Activated T-cell treated with anti-CD3 and anti-CD28 coated beads, Interleukin-2, amount 50 U/mL, for 1 hour (primary cell): ENCODE measurements at regions not wholly inside any gene's neighbourhood (a gene's known extent, or its start where the extent isn't known, plus 50 kb on each side); places are given as distances from the start of the nearest gene placed in this dataset.
"Not testable (repeated sequence)": the region's sequence is repeated elsewhere in the genome, so short reads cannot be mapped to it uniquely, and the experiment has no call there.

ENCODE experiments used
- DNase-seq: peaks from one replicate; pipeline ENCODE4 v3.0.0-alpha.2; 2020

GRCh38 chr6:134778431-134778830 lies 171.5 kb downstream of the ALDH8A1 start:
- no peak for DNase-seq

GRCh38 chr6:134774201-134774638 lies 175.7 kb downstream of the ALDH8A1 start:
- DNase-seq, result no peak

- DNase-seq, result no peak
Measured at GRCh38 chr6:134772671-134773360, 177.1 kb downstream of the ALDH8A1 start.

DNA sequence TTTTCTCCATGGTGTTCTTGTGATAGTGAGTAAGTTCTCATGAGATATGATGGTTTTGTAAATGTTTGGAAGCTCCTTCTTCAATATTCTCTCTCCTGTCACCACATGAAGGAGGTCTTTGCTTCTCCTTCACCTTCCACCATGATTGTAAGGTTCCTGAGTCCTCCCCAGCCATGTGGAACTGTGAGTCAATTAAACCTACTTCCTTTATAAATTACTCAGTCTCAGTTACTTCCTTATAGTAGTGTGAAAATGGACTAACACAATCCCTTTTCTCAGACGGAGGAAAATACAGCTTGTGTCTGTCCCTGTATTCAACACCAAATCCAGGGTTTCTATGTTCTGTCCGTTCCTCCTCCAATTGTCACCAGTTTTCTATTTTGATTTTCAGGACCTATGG lies 181.0 kb downstream of the ALDH8A1 start:
- DNase-seq, result no peak

DNA sequence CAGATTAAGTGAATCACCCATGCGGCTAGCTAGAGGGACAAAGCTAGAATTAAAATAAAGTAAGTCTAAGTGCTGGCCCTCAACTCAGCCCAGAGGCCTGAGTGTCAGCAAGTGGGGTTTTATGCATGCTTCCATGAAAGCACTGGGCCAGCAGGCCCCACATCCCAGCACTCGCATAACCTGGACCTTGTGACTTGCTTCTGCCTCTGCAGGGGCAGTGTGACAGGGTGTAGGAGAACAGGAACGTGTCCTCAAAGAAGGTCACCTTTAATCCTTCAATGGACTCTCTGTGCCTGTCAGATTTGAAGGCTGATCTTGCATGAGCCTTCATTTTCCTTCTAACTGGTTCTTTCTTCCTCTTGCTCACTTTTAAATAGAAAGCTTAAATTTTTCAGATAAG lies 183.4 kb downstream of the ALDH8A1 start:
- DNase-seq, result no peak

DNA sequence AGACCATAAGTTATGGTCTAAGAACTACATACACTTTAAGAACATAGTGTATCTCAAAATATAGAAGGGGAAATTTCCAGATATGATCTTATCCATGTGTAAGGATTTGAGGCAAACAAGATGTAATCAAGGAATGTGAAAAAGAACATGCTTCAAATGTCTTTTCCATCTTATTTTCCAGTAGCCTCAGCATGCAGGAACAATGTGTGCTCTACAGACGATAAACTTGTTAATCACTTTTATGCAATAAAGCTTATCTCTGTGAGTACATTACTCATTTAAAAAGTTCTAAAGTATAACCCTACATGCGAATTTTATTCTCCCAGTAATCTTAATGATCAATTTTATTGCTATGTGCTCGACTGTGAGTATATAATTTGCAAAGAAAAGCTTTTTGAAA lies 185.2 kb downstream of the ALDH8A1 start:
- no peak for DNase-seq

GRCh38 chr6:134763575-134763974 lies 186.3 kb downstream of the ALDH8A1 start:
- not testable (repeated sequence) for DNase-seq

DNA sequence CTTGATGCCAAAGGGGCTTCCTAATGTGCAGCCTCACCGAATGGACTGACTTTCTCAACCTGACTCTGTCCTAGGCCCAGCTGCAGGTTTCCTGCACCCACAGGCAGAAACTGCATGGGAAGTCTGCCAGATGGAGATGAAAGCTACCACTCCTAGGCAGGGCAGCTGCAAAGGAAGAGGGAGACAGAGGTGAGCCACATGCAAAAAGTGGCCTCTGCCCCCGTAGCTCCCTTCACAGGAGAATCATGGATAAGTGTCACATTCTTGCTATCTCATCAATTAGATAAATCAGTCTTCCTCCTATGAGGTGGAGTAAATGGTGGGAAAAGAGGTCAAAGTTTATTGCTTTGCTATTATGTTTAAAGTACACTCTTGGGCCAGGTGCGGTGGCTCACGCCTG lies 191.3 kb downstream of the ALDH8A1 start:
- DNase-seq, result no peak

GRCh38 chr6:134757911-134758361 lies 192.0 kb downstream of the ALDH8A1 start:
- DNase-seq, result no peak

- DNase-seq, result no peak
Measured at GRCh38 chr6:134756374-134757025, 193.4 kb downstream of the ALDH8A1 start.

DNA sequence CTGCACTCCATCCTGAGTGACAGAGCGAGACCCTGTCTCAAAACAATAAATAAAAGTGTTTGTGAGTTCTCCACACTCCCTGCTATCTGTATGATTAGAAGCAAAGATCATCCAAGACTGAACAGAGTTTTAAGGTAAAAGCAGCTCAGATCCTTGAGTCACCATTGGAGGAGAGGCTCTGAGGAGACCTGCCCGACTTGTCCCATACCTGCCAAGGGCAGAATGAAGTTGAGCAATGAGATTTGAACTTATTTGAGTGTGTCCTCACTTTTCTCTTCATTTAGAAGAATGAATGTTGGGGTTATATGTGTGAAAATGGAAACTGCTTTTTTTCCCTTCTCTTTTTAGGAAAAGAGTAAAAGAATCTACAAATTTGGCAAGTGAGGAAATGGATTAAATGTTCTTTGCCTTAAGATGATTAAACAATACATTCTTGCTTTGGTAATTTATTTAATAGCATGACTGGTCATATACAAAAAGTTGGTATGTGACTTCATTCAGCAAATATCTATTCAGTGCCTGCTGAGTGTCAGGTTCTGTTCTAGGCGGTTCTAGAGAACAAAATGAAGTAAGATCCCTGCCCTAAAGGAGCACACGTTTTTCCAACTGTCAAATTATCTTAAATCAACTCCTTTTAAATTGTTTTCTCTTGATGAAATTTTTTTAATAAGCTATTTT lies 195.7 kb downstream of the ALDH8A1 start:
- DNase-seq, result no peak

DNA sequence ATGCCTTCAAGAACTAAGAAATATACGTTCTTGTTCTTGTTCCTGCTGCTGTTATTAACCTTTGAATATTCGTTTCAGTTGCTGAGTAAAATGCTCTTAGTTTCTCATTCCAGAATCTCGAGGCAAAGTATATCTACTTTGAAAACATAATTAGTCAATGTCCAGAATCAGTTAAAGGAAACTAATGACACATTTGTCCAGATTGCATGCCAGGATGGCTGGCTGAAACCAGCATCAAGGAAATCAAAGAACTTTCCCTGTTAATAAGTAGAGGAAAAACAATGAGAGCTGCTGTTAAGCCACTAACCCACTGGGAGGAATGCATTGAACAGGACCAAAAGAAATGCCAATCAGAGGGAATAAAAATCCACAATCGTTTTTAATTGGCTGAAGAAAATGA lies 196.9 kb downstream of the ALDH8A1 start:
- DNase-seq, result no peak

GRCh38 chr6:134752445-134752844 lies 197.5 kb downstream of the ALDH8A1 start:
- DNase-seq, result no peak

DNA sequence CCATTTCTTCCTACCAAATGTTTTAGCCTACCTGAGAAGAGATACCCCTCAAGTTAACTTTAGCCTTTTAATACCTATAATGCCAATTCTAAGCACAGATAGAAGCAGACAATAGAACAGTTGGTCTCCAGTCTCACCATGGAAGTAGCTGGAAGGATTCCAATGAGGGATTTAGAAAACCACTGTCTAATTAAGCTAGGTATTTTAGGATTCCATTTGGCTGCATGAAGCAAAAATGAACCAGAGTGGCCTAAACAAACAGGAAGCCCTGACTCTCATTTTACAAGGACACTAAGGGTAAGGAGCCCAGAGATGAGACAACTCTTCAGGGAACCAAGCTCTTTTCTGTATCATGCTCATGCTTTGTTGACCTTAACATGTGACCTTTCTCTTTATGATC lies 199.2 kb downstream of the ALDH8A1 start:
- no peak for DNase-seq

GRCh38 chr6:134748484-134748883 lies 201.4 kb downstream of the ALDH8A1 start:
- no peak for DNase-seq

DNA sequence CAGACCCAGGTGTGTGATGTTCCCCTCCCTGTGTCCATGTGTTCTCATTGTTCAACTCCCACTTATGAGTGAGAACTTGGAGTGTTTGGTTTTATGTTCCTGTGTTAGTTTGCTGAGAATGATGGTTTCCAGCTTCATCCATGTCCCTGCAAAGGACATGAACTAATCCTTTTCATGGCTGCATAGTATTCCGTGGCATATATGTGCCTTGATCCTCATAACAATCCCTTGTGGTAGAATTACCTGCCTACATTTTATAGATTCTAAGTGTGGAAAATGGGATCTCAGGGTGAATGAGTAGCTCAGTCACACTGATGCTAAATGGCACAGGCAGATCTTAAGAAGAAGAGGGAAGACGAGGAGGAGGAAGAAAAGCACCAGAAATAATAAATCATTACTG lies 202.7 kb downstream of the ALDH8A1 start:
- DNase-seq, result not testable (repeated sequence)

- no peak for DNase-seq
Measured at GRCh38 chr6:134746140-134746539, 203.8 kb downstream of the ALDH8A1 start.

DNA sequence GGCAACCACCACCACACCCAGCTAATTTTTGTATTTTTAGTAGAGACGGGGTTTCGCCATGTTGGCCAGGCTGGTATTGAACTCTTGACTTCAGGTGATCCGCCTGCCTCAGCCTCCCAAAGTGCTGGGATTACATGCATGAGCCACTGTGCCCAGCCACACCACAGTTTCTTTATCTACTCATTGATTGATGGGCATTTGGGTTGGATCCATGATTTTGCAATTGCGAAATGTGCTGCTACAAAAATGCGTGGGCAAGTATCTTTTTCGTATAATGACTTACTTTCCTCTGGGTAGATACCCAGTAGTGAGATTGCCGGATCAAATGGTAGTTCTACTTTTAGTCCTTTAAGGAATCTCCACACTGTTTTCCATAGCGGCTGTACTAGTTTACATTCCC lies 204.7 kb downstream of the ALDH8A1 start:
- DNase-seq, result not testable (repeated sequence)

- DNase-seq, result no peak
Measured at GRCh38 chr6:134744301-134744700, 205.6 kb downstream of the ALDH8A1 start.

- DNase-seq, result no peak
Measured at GRCh38 chr6:134741200-134741536, 208.7 kb downstream of the ALDH8A1 start.

DNA sequence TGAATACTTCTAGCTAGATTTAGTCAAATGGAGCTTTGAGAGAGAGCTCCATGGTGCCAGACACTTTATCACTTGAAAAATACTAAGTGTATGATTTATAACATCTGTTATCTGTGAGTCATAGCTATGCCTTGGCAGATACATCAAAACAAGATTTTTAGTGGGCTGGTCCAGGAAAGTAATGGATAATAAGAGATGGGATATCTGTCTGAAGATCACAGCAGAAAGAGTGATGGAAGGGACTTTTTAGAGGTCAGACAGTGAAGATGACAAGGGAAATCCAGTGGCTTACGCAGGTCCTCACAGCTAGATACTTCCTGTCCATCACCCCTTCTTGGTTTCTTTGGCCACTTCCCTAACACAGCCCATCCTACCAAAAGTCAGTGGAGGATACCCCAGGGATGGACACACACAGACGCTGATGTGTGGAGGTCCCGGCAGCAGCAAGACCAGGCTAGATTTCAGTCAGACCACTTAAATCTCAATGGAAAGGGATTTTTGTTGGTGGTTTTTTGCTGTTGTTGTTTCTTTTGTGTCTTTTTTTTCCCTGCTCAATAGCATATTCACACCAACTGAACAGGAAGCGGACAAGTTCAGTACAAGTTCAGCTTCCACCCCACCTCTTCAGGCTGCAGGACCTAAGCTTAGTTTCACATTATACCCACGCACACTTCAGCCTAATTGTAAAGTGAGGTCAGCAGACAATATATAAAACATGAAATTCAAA lies 209.3 kb downstream of the ALDH8A1 start:
- DNase-seq, result no peak

DNA sequence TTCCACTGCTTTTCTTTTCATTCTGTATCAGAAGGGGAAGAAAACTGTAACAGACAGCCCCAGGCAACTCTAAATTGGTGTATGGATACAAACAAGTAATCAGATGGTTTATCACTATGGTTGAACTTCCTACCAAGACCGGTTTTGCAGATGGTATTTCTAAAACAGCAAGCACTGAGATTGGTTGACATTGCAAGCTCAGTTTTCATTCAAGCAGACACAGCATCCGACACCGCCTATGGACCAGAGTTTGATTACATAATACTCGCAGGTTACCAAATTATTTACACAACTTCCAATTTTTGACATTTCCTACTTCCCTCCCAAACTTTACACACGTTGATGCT lies 209.9 kb downstream of the ALDH8A1 start:
- no peak for DNase-seq

- no peak for DNase-seq
Measured at GRCh38 chr6:134739299-134740026, 210.4 kb downstream of the ALDH8A1 start.
